ENCODE measurements at regions not wholly inside any gene's neighbourhood (a gene's known extent, or its start where the extent isn't known, plus 50 kb on each side); places are given as distances from the start of the nearest gene placed in this dataset.

GRCh38 chr14:51596488-51597117, 55.1 kb upstream of the FRMD6 start:
- WGBS, 2 experiments (ENCODE audit: extremely low coverage in 1 of 2, insufficient coverage in 1 of 2, insufficient read length in 1 of 2, insufficient replicate concordance in 2 of 2, low coverage in 1 of 2, low lambda C conversion rate in 2 of 2, missing lambda C conversion rate in 1 of 2): 93% methylated on average over 6 of the region's 6 CpGs; no CpG with 5 or more reads in 1 of the 2 experiments
- Histone ChIP-seq H4K20me1 (replicated peaks in 1 of 2; ENCODE audit: control insufficient read depth in 1 of 2, insufficient read depth in 2 of 2, low read length in 2 of 2) (no peaks in the 10 kb centered on the region), H3K4me1 (replicated peaks in 1 of 4; ENCODE audit: control insufficient read depth in 3 of 4, insufficient read depth in 4 of 4, low read length in 3 of 4) (peaks cover 0 to 3% (median 0%) of the 10 kb centered on the region in 4 experiments; a peak in 1 of 7 replicates), H2BK120ac (replicated peaks; ENCODE audit: low read depth, low read length) (no peak overlapping the region), H3K79me2 (ENCODE audit: control insufficient read depth in 1 of 2, insufficient read depth in 2 of 2, low read length in 2 of 2) (no peaks in the 10 kb centered on the region), H4K5ac (ENCODE audit: insufficient read length, low read depth, low read length) (no peak overlapping the region), H3K9ac (replicated peaks in 1 of 4; ENCODE audit: extremely low read depth in 1 of 4, low read depth in 3 of 4, low read length in 3 of 4) (no peak overlapping the region), H3K18ac (ENCODE audit: extremely low read depth, low read length) (no peak overlapping the region), H3K4me2 (ENCODE audit: insufficient read depth in 1 of 2, low read depth in 2 of 2, low read length in 2 of 2) (no peak overlapping the region), H3K36me3 (ENCODE audit: control insufficient read depth in 2 of 4, insufficient read depth in 4 of 4, low read length in 3 of 4) (no peaks in the 10 kb centered on the region), H2BK20ac (ENCODE audit: low read length) (no peak overlapping the region), H3K4ac (replicated peaks; ENCODE audit: insufficient read length, low read depth, low read length) (no peak overlapping the region), H3K4me3 (ENCODE audit: extremely low read depth in 1 of 4, insufficient read depth in 2 of 4, low read depth in 3 of 4, low read length in 4 of 4) (no peak overlapping the region), H3K9me3 (ENCODE audit: insufficient read depth in 2 of 2, low read depth in 1 of 2, low read length in 1 of 2) (no peaks in the 10 kb centered on the region), H3K27ac (ENCODE audit: low read depth, low read length) (no peak overlapping the region), H2AFZ (ENCODE audit: low read length) (no peak overlapping the region), H2BK5ac (ENCODE audit: low read depth, low read length) (no peak overlapping the region), H2BK12ac (ENCODE audit: low read depth, low read length) (no peak overlapping the region), H3K79me1 (ENCODE audit: low read depth, low read length) (no peaks in the 10 kb centered on the region), H4K91ac (replicated peaks; ENCODE audit: insufficient read length, low read length) (no peak overlapping the region), H3K56ac (replicated peaks; ENCODE audit: insufficient read length, low read depth, low read length) (no peak overlapping the region), H2BK15ac (ENCODE audit: low read length) (no peak overlapping the region), H3K27me3 (replicated peaks in 1 of 4; ENCODE audit: control insufficient read depth in 3 of 4, extremely low read depth in 1 of 4, insufficient read depth in 3 of 4, low read length in 3 of 4) (no peaks in the 10 kb centered on the region), H3K23ac (ENCODE audit: insufficient read length) (no peak overlapping the region), H3K23me2 (ENCODE audit: low read depth, low read length) (no peaks in the 10 kb centered on the region; the same call in 1 of the 2 replicates), H2AK5ac (ENCODE audit: low read depth, low read length) (no peak overlapping the region), H4K8ac (ENCODE audit: extremely low read depth, insufficient read depth, low read length) (no peak overlapping the region), H3K14ac (ENCODE audit: insufficient read length) (no peak overlapping the region)
- TF ChIP-seq GABPA (IDR thresholded peaks at IDR 0.05; ENCODE audit: borderline replicate concordance, insufficient read depth, low read length): no peak
- DNase-seq (ENCODE audit: low read depth in 1 of 2, low spot score in 2 of 2): no peak
- ChIA-PET CTCF (ENCODE audit: partially characterized antibody) (interaction anchor here (0.6 kb wide), 1 partner anchor 1557 kb away, joined by 3 read pairs; no protein-coding TSS in a partner anchor), POLR2A (ENCODE audit: partially characterized antibody) (no interaction called here)
- no peak for FAIRE-seq

Data from H1 (cell line).